Motor neuron (in vitro differentiated cells): ENCODE measurements at regions not wholly inside any gene's neighbourhood (a gene's known extent, or its start where the extent isn't known, plus 50 kb on each side); places are given as distances from the start of the nearest gene placed in this dataset.

Source experiments
- ATAC-seq, 8 experiments: fragments of 200-7000 bp; cut with Tn5 transposase; replicated peaks in 6 of 8; 2 replicates each; pipeline ENCODE4 v1.8.0; 2021; ENCODE audit warnings: mild to moderate bottlenecking in 8 of 8, moderate library complexity in 8 of 8
- H3K27ac ChIP-seq, 2 donors: fragments of 250-450 bp; sonication (Bioruptor Pico); 2 replicates each; pipeline ENCODE4 v1.9.0; 2021; ENCODE audit warnings: antibody characterized with exemption in 2 of 2, mild to moderate bottlenecking in 2 of 2, moderate library complexity in 1 of 2
- H3K4me1 ChIP-seq, 2 donors: fragments of 250-450 bp; sonication (Bioruptor Pico); replicated peaks in 1 of 2; 2 replicates each; pipeline ENCODE4 v1.6.1; 2021; ENCODE audit warnings: antibody characterized with exemption in 2 of 2, mild to moderate bottlenecking in 2 of 2, moderate library complexity in 1 of 2
- H3K4me3 ChIP-seq, 5 donors: fragments of 250-450 bp; sonication (Bioruptor Pico); 2 replicates each; pipeline ENCODE4 v1.9.0; 2021; ENCODE audit warnings: antibody characterized with exemption in 5 of 5, mild to moderate bottlenecking in 5 of 5, moderate library complexity in 4 of 5
- WGBS, 10 experiments: fragments of 450-650 bp; shearing (Covaris generic); methylation state at CpG; one replicate each; pipeline ENCODE4 v1.0.0; 2022; 5-methylcytosine and 5-hydroxymethylcytosine counted together
- in situ Hi-C, 9 experiments: fragments of 400-800 bp; cut with MboI; loops; one replicate each; pipeline ENCODE4 v1.15.0; 2021; ENCODE audit warnings: low sequenced_read_pairs in 9 of 9, low pct_unique_long_range_greater_than_20kb in 2 of 9; ENCODE audit not compliant: unreplicated experiment in 9 of 9

DNA sequence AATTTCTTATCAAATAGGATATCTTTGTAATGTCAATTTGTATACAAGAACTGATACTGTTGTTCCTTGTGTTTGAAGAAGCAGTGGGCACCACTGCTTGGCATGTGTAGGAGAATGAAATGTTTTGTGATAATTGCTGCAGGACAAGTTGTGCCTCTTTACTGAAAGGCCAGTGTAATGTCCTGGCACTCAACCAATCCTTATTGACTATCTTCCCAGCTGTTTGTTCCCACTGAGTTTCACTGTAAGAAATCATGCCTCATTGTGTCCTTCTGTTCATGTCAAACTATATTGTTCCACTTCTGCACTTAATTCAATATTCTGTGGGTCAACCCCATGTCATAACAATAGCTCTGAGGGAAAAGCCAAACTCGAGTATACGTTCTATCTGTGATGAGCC, 136.1 kb upstream of the FAM83B start:
- Histone ChIP-seq H3K4me1 (no peaks in the 10 kb centered on the region), H3K4me3 (no peak overlapping the region), H3K27ac (no peak overlapping the region)
- in situ Hi-C loops = loop anchor here in 3 of 9 experiments (25.0 kb wide), 2 partner anchors 352 to 527 kb away; no protein-coding TSS in a partner anchor
- peak in 1 of 8 experiments; percentile 41 for ATAC-seq
- 45 to 100% (median 85%) methylated on average over 1 to 2 of the region's 2 CpGs; no CpG with 5 or more reads in 1 of the 10 experiments for WGBS, 10 experiments

DNA sequence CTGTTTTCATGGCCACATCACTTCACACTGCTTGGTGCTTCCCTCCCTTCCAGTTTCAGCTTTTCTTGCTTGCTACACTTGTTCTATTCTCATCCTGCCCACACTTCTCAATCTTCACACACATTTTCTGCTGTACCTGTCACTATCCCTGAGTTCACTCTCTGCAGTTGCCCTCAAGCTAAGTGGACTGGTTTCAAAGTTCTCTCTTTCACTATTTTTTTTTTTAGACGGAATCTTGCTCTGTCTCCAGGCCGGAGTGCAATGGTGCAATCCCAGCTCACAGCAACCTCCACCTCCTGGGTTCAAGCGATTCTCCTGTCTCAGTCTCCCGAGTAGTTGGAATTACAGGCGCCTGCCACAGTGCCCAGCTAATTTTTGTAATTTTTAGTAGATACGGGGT, 130.6 kb upstream of the FAM83B start:
- WGBS, 10 experiments = 83 to 100% (median 96%) methylated on average over 1 to 6 of the region's 6 CpGs
- peaks cover 0 to 3% of the 10 kb centered on the region in 2 donors for H3K4me1 ChIP-seq
- in situ Hi-C loops = loop anchor here in 3 of 9 experiments (25.0 kb wide), 2 partner anchors 346 to 521 kb away; no protein-coding TSS in a partner anchor
- ATAC-seq = no peak
- H3K27ac ChIP-seq = no peak overlapping the region
- H3K4me3 ChIP-seq = no peak overlapping the region

DNA sequence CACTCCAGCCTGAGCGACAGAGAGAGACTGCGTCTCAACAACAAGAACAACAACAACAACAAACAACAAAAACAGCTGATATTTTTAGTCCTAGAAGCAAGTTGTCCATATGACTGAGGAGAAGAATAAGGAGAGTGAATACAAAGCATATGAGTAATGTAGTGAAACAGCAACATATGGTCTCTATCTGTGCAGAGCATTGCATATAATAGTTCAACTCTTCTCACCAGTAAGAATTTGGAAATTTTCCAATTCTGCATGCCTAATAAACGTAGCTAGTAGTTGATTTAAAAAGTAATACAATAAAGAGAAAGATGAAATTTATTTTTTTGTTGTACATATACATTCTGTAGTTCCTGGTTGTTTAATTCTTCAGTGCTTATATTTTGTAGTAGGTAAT, 129.7 kb upstream of the FAM83B start:
- Histone ChIP-seq H3K4me3 (no peak overlapping the region), H3K4me1 (peaks cover 0 to 3% of the 10 kb centered on the region in 2 donors), H3K27ac (no peak overlapping the region)
- in situ Hi-C loops = loop anchor here in 3 of 9 experiments (25.0 kb wide), 2 partner anchors 345 to 520 kb away; no protein-coding TSS in a partner anchor
- no peak for ATAC-seq
- WGBS, 10 experiments = 13 to 92% (median 44%) methylated on average over 1 to 3 of the region's 3 CpGs; no CpG with 5 or more reads in 2 of the 10 experiments

DNA sequence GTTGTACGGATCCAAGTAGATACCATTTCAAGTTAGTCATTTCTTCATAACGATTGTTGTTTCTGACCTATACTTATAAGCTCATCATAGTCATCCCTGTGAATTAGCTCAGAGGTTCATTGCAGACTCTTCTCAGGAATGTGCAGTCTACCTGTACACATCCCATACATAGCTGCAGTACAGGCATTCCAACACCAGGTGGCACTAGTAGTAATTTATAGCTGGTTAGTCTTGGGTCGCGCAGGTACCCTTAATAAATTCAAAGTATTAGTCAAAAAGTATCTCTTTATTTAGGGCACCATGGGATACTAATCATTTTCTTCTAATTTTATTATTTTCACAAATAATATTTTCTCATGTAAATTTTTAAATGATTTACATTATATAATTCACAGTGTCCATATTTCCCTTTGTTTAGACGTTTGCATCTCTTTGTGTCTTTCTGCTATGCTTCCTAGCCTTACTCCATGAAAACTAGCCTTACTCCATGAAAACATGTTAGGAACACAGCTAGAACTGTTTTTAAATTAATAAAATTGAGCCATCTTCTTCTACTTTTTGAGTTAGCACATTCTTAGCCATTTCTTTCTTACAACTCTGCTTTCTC, 128.6 kb upstream of the FAM83B start:
- Histone ChIP-seq H3K27ac (no peak overlapping the region), H3K4me3 (no peak overlapping the region), H3K4me1 (peaks cover 0 to 3% of the 10 kb centered on the region in 2 donors)
- peak in 4 of 8 experiments; percentile 24 to 61 (median 46) for ATAC-seq
- 61 to 86% (median 76%) methylated on average over 3 to 5 of the region's 5 CpGs for WGBS, 10 experiments
- in situ Hi-C loops = loop anchor here in 3 of 9 experiments (25.0 kb wide), 2 partner anchors 344 to 519 kb away; no protein-coding TSS in a partner anchor

DNA sequence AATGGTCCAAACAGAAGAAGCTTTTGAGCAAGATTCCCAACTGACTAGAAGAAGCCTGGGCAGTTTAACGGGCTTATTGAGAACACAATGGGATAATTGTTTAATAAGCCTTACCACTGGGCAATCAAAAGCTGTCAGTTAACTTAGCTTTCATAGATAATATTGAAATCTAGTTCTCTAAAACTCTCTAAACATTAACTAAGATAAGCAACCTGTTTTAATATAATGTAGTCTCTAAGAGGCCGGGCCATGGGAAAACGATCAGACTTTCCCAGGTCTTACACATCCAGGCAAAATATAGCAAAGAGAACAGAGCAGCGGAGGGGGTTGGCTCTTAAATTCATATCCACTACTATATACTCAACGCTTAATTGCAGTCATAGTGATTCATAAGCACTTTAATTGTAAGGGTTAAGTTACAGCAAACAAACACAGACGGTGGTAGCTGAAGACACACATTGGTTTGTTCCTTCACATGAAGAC, 128.0 kb upstream of the FAM83B start:
- Histone ChIP-seq H3K27ac (no peak overlapping the region), H3K4me1 (peaks cover 0 to 3% of the 10 kb centered on the region in 2 donors), H3K4me3 (no peak overlapping the region)
- WGBS, 10 experiments = 57 to 95% (median 86%) methylated on average over 1 to 6 of the region's 6 CpGs
- in situ Hi-C loops = loop anchor here in 3 of 9 experiments (25.0 kb wide), 2 partner anchors 344 to 519 kb away; no protein-coding TSS in a partner anchor
- ATAC-seq = no peak

DNA sequence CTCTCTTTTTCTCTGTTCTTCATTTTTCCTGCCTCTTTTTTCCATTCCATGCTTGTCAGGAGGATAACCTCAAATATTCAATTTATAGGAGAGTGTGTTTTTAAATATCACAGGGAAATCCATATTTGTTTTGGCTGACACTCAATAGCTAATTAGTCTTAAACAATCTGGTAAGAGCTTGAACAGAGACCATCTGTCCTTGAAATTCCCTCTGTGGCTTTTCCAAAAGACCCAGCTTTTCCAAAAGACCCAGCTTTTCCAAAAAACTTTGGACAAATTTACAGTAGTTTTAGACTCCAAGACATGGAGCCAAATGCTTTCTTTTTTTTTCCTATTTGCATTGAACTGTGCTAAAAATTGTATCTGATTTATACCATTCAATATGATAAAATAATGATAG, 127.4 kb upstream of the FAM83B start:
- no peak for ATAC-seq
- Histone ChIP-seq H3K27ac (no peak overlapping the region), H3K4me1 (peaks cover 0 to 3% of the 10 kb centered on the region in 2 donors), H3K4me3 (no peak overlapping the region)
- in situ Hi-C loops = loop anchor here in 3 of 9 experiments (25.0 kb wide), 2 partner anchors 343 to 518 kb away; no protein-coding TSS in a partner anchor

DNA sequence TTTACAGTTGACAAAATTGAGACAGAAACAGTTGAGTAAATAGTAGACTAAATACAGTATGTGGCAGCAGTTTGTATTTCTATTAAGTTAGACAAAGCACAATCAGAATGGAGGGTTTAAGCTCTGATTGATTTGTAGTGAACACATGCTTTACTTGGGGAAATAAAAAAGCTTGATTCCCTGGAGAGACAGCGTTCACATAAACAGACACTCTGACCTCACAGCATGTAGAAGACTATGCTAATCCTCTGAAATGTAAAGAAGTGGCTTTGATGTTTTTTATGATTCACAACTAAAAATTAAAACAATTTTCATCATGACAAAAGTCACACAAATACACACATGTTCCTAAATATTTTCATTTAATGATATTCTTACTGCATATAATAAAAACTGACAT, 126.9 kb upstream of the FAM83B start:
- H3K4me1 ChIP-seq = peaks cover 0 to 3% of the 10 kb centered on the region in 2 donors
- ATAC-seq = peak in 3 of 8 experiments; percentile 25 to 41 (median 38)
- 0% methylated on average over 1 of the region's 1 CpG; no CpG with 5 or more reads in 9 of the 10 experiments for WGBS, 10 experiments
- in situ Hi-C loops = loop anchor here in 3 of 9 experiments (25.0 kb wide), 2 partner anchors 343 to 518 kb away; no protein-coding TSS in a partner anchor
- H3K4me3 ChIP-seq = no peak overlapping the region
- no peak overlapping the region for H3K27ac ChIP-seq

DNA sequence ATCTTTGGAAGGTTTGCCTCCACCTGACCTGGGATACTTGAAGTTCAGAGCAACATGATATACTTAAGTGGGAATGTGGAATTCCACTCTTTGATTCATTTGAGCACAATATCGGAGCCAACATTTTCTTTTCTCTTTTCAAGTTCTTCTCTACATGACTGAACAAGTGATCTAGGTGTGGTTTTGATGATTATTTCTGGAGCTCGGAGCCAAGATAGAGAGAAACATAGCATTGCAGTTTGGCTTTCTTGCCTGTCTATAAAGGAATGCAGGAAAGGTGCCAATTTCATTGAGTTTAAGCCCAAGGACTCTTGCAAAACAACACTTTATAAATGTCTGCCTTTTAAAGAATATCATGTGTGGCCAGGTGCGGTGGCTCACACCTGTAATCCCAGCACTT, 124.2 kb upstream of the FAM83B start:
- Histone ChIP-seq H3K27ac (no peak overlapping the region), H3K4me1 (peaks cover 0 to 3% of the 10 kb centered on the region in 2 donors), H3K4me3 (no peak overlapping the region)
- ATAC-seq = no peak
- in situ Hi-C loops = loop anchor here in 3 of 9 experiments (25.0 kb wide), 2 partner anchors 340 to 515 kb away; no protein-coding TSS in a partner anchor
- 40 to 100% (median 86%) methylated on average over 1 to 3 of the region's 3 CpGs; no CpG with 5 or more reads in 3 of the 10 experiments for WGBS, 10 experiments

DNA sequence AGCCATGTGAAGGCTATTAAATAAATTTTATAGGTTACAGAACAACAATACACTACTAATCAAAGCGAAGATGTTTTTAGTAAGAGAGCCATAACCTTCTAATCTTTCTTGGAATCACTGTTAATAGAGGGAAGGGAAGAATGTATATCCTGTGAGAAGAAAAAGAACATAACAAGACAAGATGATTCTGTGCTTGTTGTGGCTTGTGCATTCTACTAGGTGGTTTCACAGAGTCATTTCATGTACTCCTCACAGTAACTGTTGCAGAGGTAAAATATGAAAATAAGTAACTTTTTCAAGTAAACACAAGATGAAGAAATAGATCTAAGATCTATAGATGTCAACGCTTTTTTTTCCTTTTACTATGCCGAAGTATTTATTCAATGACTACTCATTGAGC, 116.9 kb upstream of the FAM83B start:
- WGBS, 10 experiments = 16 to 100% (median 79%) methylated on average over 1 to 3 of the region's 3 CpGs
- H3K27ac ChIP-seq = no peak overlapping the region
- H3K4me1 ChIP-seq = no peaks in the 10 kb centered on the region
- ATAC-seq = no peak
- in situ Hi-C loops = no loop called here
- H3K4me3 ChIP-seq = no peak overlapping the region

DNA sequence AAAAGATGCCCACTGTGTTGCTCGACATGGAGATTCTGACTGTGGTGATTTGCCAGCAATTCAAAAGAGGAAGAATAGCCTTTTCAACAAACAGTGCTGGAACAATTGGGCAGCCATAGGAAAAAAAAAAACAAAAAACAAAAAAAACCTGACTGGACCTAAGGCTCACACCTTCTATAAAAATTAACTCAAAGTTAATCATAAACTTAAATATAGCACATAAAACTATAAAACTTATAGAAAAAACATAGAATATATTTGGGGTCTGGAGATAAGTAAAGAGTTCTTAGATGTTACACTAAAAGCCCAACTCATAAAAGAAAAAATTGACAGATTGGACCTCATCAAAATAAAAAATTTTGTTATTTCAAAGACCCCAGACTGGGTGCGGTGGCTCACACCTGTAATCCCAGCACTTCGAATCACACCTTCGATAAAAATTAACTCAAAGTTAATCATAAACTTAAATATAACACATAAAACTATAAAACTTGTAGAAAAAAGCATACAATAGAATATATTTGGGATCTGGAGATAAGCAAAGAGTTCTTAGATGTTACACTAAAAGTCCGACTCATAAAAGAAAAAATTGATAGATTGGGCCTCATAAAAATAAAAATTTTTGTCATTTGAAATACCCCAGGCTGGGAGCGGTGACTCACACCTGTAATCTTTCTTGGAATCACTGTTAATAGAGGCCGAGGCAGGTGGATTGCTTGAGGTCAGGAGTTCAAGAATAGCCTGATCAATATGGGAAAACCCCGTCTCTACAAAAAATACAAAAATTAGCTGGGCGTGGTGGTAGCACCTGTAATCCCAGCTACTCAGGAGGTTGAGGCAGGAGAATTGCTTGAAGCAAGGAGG, 115.6 kb upstream of the FAM83B start:
- Histone ChIP-seq H3K4me3 (no peak overlapping the region), H3K27ac (no peak overlapping the region), H3K4me1 (no peaks in the 10 kb centered on the region)
- ATAC-seq = no peak
- WGBS, 10 experiments = 47 to 91% (median 85%) methylated on average over 3 to 9 of the region's 9 CpGs
- in situ Hi-C loops = no loop called here

DNA sequence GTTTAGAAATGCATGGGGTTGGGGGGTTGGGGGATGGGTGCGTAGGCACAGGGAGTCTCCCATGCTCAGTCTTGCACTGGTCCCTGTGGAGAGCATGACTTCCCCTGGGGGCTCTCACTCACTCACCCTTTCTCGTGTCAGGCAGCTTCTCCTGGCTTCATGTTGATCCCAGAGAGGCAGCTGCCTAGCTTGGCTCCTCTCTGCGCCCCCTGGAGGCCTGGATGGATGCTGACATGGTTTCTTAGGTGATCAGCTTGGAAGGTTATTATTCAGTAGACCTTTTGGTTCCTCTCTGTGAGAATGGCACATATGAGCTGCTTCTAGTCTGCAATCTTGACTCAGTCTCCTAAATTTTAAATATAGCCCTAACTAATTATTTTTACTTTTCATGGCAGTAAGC, 109.3 kb upstream of the FAM83B start:
- in situ Hi-C loops = no loop called here
- no peak for ATAC-seq
- Histone ChIP-seq H3K27ac (no peak overlapping the region), H3K4me1 (no peaks in the 10 kb centered on the region), H3K4me3 (no peak overlapping the region)
- WGBS, 10 experiments = 0 to 100% (median 73%) methylated on average over 1 to 2 of the region's 3 CpGs; no CpG with 5 or more reads in 4 of the 10 experiments

DNA sequence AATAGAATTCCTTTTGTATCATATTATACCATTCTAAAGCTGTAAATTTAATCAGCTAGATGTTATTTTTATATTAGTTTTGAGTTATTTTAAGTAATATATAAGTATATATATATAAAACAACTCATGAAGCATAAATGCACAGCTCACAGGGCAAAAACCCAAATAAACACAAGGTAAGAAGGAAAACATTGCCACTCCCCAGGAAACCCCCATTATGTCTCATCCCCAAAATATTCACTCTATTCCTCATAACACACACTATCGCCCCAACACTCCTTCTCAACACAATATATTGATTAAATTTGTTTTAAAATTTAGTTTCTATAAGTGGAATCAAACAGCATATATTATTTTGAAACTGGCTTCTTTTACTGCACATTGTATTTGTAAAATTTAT, 98.6 kb upstream of the FAM83B start:
- no peak for ATAC-seq
- Histone ChIP-seq H3K4me3 (no peak overlapping the region), H3K4me1 (no peaks in the 10 kb centered on the region), H3K27ac (no peak overlapping the region)
- in situ Hi-C loops = no loop called here
- 33 to 100% (median 77%) methylated on average over 1 of the region's 1 CpG; no CpG with 5 or more reads in 2 of the 10 experiments for WGBS, 10 experiments

DNA sequence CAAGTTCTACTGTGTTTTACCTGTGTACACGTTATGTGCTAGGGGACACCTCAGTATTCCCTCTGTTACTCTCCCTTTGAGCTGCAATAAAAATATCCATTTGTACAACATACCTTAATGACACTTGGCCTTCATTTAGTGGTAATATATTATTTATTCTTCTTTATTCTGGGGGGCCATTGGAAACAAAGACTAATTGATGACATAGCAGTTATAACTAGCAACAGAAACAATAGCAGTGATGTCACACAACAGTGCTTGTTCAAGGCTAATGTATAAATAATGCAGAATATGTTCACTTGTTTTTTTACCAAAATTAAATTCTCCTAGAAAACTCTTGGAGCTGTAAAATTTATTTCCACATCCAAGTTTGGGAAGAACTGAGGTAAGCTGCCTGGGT, 92.2 kb upstream of the FAM83B start:
- no peak overlapping the region for H3K4me3 ChIP-seq
- no peak for ATAC-seq
- WGBS, 10 experiments = 22 to 100% (median 88%) methylated on average over 1 of the region's 1 CpG; no CpG with 5 or more reads in 3 of the 10 experiments
- in situ Hi-C loops = no loop called here
- no peak overlapping the region for H3K27ac ChIP-seq
- H3K4me1 ChIP-seq = no peaks in the 10 kb centered on the region
